ENCODE measurements at regions not wholly inside any gene's neighbourhood (a gene's known extent, or its start where the extent isn't known, plus 50 kb on each side); places are given as distances from the start of the nearest gene placed in this dataset.

GRCh38 chr7:51817694-51818225 lies 501.2 kb upstream of the COBL start:
- Histone ChIP-seq H3K27ac (ENCODE audit: insufficient read depth, low read length) (no peak overlapping the region), H3K4me2 (ENCODE audit: low read depth, low read length) (no peak overlapping the region), H3K9me3 (ENCODE audit: control insufficient read depth, insufficient read depth, low read length) (peaks cover 9% of the 10 kb centered on the region), H3K9me1 (ENCODE audit: insufficient read depth, low read length) (no peaks in the 10 kb centered on the region), H3K56ac (ENCODE audit: extremely low read depth, insufficient read depth, low read length) (no peak overlapping the region), H3K23ac (ENCODE audit: low read depth, low read length) (no peak overlapping the region), H2BK20ac (ENCODE audit: low read depth, low read length) (no peak overlapping the region), H2BK5ac (ENCODE audit: low read depth, low read length, poor library complexity, severe bottlenecking) (no peak overlapping the region), H2AK5ac (ENCODE audit: low read depth, low read length) (no peak overlapping the region), H3K9ac (ENCODE audit: low read depth, low read length) (no peak overlapping the region), H3K79me1 (ENCODE audit: low read depth in 1 of 2, low read length in 2 of 2) (no peaks in the 10 kb centered on the region), H4K8ac (ENCODE audit: low read depth in 2 of 2, low read length in 2 of 2) (no peak overlapping the region), H3K4me3 (ENCODE audit: insufficient read depth, low read depth, low read length) (no peak overlapping the region), H4K91ac (ENCODE audit: insufficient read depth, low read depth, low read length) (no peak overlapping the region), H4K5ac (ENCODE audit: low read depth, low read length) (no peak overlapping the region), H3K18ac (ENCODE audit: low read depth, low read length) (no peak overlapping the region), H2BK120ac (ENCODE audit: low read depth, low read length) (no peak overlapping the region), H3K4me1 (ENCODE audit: control insufficient read depth, insufficient read depth, low read length) (no peaks in the 10 kb centered on the region), H2AK9ac (replicated peaks; ENCODE audit: low read depth, low read length, poor library complexity) (no peak overlapping the region), H3K27me3 (ENCODE audit: control insufficient read depth, insufficient read depth, low read length) (no peaks in the 10 kb centered on the region), H3K36me3 (ENCODE audit: control insufficient read depth, insufficient read depth, low read length) (no peaks in the 10 kb centered on the region), H2BK15ac (ENCODE audit: low read depth, low read length) (no peak overlapping the region), H3K14ac (replicated peaks; ENCODE audit: low read depth, low read length) (no peak overlapping the region), H2AFZ (replicated peaks; ENCODE audit: low read length, poor library complexity) (no peak overlapping the region), H3K4ac (ENCODE audit: low read depth, low read length) (no peak overlapping the region), H4K20me1 (ENCODE audit: insufficient read depth, low read length) (no peaks in the 10 kb centered on the region)
- ChIA-PET CTCF (no interaction called here), POLR2A (ENCODE audit: unreplicated experiment) (no interaction called here)
- ATAC-seq (ENCODE audit: low read depth) (no peak), DNase-seq (no peak)
- in situ Hi-C loops (cut with MboI; ENCODE audit: low sequenced_read_pairs) = no loop called here
- whole genome bisulfite sequencing, 2 experiments (ENCODE audit: extremely low coverage in 2 of 2, insufficient read length in 1 of 2) = 29% methylated on average over 1 of the region's 5 CpGs; no CpG with 5 or more reads in 1 of the 2 experiments
- dilution Hi-C loops (cut with HindIII; ENCODE audit: low sequenced_read_pairs, unreplicated experiment) = no loop called here
- TF ChIP-seq RFX5 (IDR thresholded peaks at IDR 0.05; ENCODE audit: low read depth, low read length) (no peak), MAFK (IDR thresholded peaks at IDR 0.05; ENCODE audit: low read depth, low read length) (no peak), CHD1 (IDR thresholded peaks at IDR 0.05; ENCODE audit: low read depth, low read length) (no peak), RCOR1 (IDR thresholded peaks at IDR 0.05; ENCODE audit: insufficient replicate concordance, low read length) (no peak), FOS (IDR thresholded peaks at IDR 0.05; ENCODE audit: low read depth, low read length) (no peak), NFE2L2 (IDR thresholded peaks at IDR 0.05; ENCODE audit: low read depth, low read length) (no peak), CEBPB (IDR thresholded peaks at IDR 0.05; ENCODE audit: low read depth, low read length) (no peak), MAZ (IDR thresholded peaks at IDR 0.05; ENCODE audit: borderline replicate concordance, low read depth, low read length) (no peak), POLR2A (IDR thresholded peaks at IDR 0.05; ENCODE audit: low read depth, low read length) (no peak), MXI1 (IDR thresholded peaks at IDR 0.05; ENCODE audit: borderline replicate concordance, low read depth, low read length) (no peak), BHLHE40 (IDR thresholded peaks at IDR 0.05; ENCODE audit: low read depth, low read length) (no peak), SMC3 (IDR thresholded peaks at IDR 0.05; ENCODE audit: low read depth, low read length) (no peak), CTCF (conservative IDR thresholded peaks at IDR 0.05; ENCODE audit: low read depth, low read length) (no peak), RAD21 (IDR thresholded peaks at IDR 0.05; ENCODE audit: low read length) (no peak)
- TF ChIP-seq, protein P1, sequence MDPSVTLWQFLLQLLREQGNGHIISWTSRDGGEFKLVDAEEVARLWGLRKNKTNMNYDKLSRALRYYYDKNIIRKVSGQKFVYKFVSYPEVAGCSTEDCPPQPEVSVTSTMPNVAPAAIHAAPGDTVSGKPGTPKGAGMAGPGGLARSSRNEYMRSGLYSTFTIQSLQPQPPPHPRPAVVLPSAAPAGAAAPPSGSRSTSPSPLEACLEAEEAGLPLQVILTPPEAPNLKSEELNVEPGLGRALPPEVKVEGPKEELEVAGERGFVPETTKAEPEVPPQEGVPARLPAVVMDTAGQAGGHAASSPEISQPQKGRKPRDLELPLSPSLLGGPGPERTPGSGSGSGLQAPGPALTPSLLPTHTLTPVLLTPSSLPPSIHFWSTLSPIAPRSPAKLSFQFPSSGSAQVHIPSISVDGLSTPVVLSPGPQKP (IDR thresholded peaks at IDR 0.05; ENCODE audit: borderline replicate concordance, low read depth, low read length) = no peak
- TF ChIP-seq, protein P2, sequence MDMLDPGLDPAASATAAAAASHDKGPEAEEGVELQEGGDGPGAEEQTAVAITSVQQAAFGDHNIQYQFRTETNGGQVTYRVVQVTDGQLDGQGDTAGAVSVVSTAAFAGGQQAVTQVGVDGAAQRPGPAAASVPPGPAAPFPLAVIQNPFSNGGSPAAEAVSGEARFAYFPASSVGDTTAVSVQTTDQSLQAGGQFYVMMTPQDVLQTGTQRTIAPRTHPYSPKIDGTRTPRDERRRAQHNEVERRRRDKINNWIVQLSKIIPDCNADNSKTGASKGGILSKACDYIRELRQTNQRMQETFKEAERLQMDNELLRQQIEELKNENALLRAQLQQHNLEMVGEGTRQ (IDR thresholded peaks at IDR 0.05; ENCODE audit: low read depth, low read length) = no peak
- no TSS peak for BruUV-seq (replicated peaks)
- intact Hi-C loops (cut with micrococcal nuclease) = no loop called here
